ENCODE measurements at regions not wholly inside any gene's neighbourhood (a gene's known extent, or its start where the extent isn't known, plus 50 kb on each side); places are given as distances from the start of the nearest gene placed in this dataset.
"Not testable (repeated sequence)": the region's sequence is repeated elsewhere in the genome, so short reads cannot be mapped to it uniquely, and the experiment has no call there.

- DNase-seq, result no peak
These were observed 303.9 kb upstream of the DEFB112 start for GRCh38 chr6:50353603-50354002.

GRCh38 chr6:50358113-50358512 is 308.4 kb upstream of the DEFB112 start:
- DNase-seq, result no peak

- DNase-seq, result no peak
These were observed 312.1 kb upstream of the DEFB112 start for GRCh38 chr6:50361641-50362331.

GRCh38 chr6:50362706-50363105 is 313.0 kb upstream of the DEFB112 start:
- no peak for DNase-seq

- DNase-seq, result no peak
These were observed 320.3 kb upstream of the DEFB112 start for GRCh38 chr6:50369996-50370395.

- DNase-seq, result no peak
These were observed 330.8 kb upstream of the DEFB112 start for GRCh38 chr6:50380406-50381098.

- no peak for DNase-seq
These were observed 331.3 kb upstream of the DEFB112 start for GRCh38 chr6:50381099-50381415.

GRCh38 chr6:50390416-50390815 is 322.9 kb upstream of the TFAP2D start:
- DNase-seq, result no peak

- not testable (repeated sequence) for DNase-seq
These were observed 319.2 kb upstream of the TFAP2D start for GRCh38 chr6:50394139-50394538.

- no peak for DNase-seq
These were observed 308.7 kb upstream of the TFAP2D start for GRCh38 chr6:50404643-50405042.

- DNase-seq, result no peak
These were observed 302.7 kb upstream of the TFAP2D start for GRCh38 chr6:50410579-50410978.

- not testable (repeated sequence) for DNase-seq
These were observed 292.3 kb upstream of the TFAP2D start for GRCh38 chr6:50421041-50421440.

GRCh38 chr6:50427267-50427666 is 286.1 kb upstream of the TFAP2D start:
- DNase-seq, result no peak

- DNase-seq, result no peak
These were observed 275.4 kb upstream of the TFAP2D start for GRCh38 chr6:50437901-50438300.

GRCh38 chr6:50442531-50443040 is 270.7 kb upstream of the TFAP2D start:
- no peak for DNase-seq

GRCh38 chr6:50443144-50443543 is 270.2 kb upstream of the TFAP2D start:
- DNase-seq, result no peak

- DNase-seq, result no peak
These were observed 264.2 kb upstream of the TFAP2D start for GRCh38 chr6:50449128-50449527.

- DNase-seq, result no peak
These were observed 261.4 kb upstream of the TFAP2D start for GRCh38 chr6:50451826-50452400.

GRCh38 chr6:50455029-50455428 is 258.3 kb upstream of the TFAP2D start:
- no peak for DNase-seq

GRCh38 chr6:50457351-50457750 is 256.0 kb upstream of the TFAP2D start:
- DNase-seq, result no peak

GRCh38 chr6:50461696-50462095 is 251.6 kb upstream of the TFAP2D start:
- DNase-seq, result no peak

- no peak for DNase-seq
These were observed 249.4 kb upstream of the TFAP2D start for GRCh38 chr6:50463931-50464330.

GRCh38 chr6:50467931-50468330 is 245.4 kb upstream of the TFAP2D start:
- no peak for DNase-seq

GRCh38 chr6:50471041-50471440 is 242.3 kb upstream of the TFAP2D start:
- DNase-seq, result no peak

Data from SHP77 treated with DMSO at 0.1 percent for 48 hours (cell line).